A549 (cell line): ENCODE measurements at regions not wholly inside any gene's neighbourhood (a gene's known extent, or its start where the extent isn't known, plus 50 kb on each side); places are given as distances from the start of the nearest gene placed in this dataset.

Source experiments
- ATAC-seq, 2 experiments: fragments of 200-7000 bp in 1 of 2; fragments of >200 bp in 1 of 2; cut with Nextera tagmentation in 1 of 2; cut with Tn5 transposase in 1 of 2; 3 replicates each; pipeline versions ENCODE4 v1.8.0 to v1.9.1; 2018 to 2020; ENCODE audit warnings: mild to moderate bottlenecking in 1 of 2, moderate library complexity in 1 of 2
- CTCF ChIA-PET: fragments of 300-600 bp; sonication (Branson Sonifier 250); formaldehyde crosslinking; extraction: SDS; loops from one replicate; lab custom pipeline; 2021; ENCODE audit warnings: antibody characterized with exemption, inconsistent platforms; lab: Yijun Ruan, JAX
- POLR2A ChIA-PET: fragments of 350-600 bp; formaldehyde crosslinking; extraction: SDS; loops from one replicate; lab custom pipeline; 2021; ENCODE audit warnings: antibody characterized with exemption, inconsistent platforms; lab: Yijun Ruan, JAX
- DNase-seq, 2 experiments: peaks; one replicate each; pipeline versions ENCODE4 v3.0.0 to v3.0.0-alpha.2; 2011 to 2016; ENCODE audit warnings: low read depth in 1 of 2, low spot score in 1 of 2
- FAIRE-seq: peaks from 2 replicates; lab custom pipeline; 2011; peaks lifted over from hg19 to GRCh38; lab: Jason Lieb, UNC
- H3K27ac ChIP-seq, 2 experiments: fragments of >200 bp; sonication (Bioruptor Twin); formaldehyde crosslinking; 3 replicates each; pipeline ENCODE4 v1.5.1; 2016 to 2017
- H3K4me1 ChIP-seq: fragments of >200 bp; sonication (Bioruptor Twin); formaldehyde crosslinking; 3 replicates; pipeline ENCODE4 v1.6.1; 2016
- H3K4me2 ChIP-seq: fragments of >200 bp; sonication (Bioruptor Twin); formaldehyde crosslinking; 3 replicates; pipeline ENCODE4 v1.6.1; 2016
- H3K4me3 ChIP-seq: fragments of >200 bp; sonication (Bioruptor Twin); formaldehyde crosslinking; 3 replicates; pipeline ENCODE4 v1.5.1; 2016
- H3K9me3 ChIP-seq: fragments of >200 bp; sonication (Bioruptor Twin); formaldehyde crosslinking; 3 replicates; pipeline ENCODE4 v1.6.1; 2016
- CBX2 ChIP-seq: fragments of 200-600 bp; sonication (generic); IDR thresholded peaks from 2 replicates; pipeline ENCODE4 v1.6.1; 2016; ENCODE audit warnings: low read depth, mild to moderate bottlenecking, borderline replicate concordance
- EHMT2 ChIP-seq: fragments of 200-600 bp; sonication (generic); IDR thresholded peaks from 2 replicates; pipeline ENCODE4 v1.6.1; 2016; ENCODE audit warnings: antibody characterized with exemption, low read depth, mild to moderate bottlenecking, moderate library complexity
- ESRRA ChIP-seq: fragments of 150-350 bp; IDR thresholded peaks from 2 replicates; pipeline ENCODE4 v1.6.1; 2014; ENCODE audit warnings: mild to moderate bottlenecking, low read length, borderline replicate concordance
- FOXS1 ChIP-seq: fragments of 250-450 bp; sonication (Bioruptor Pico); IDR thresholded peaks from 2 replicates; pipeline ENCODE4 v1.5.0; 2020; ENCODE audit warnings: mild to moderate bottlenecking, moderate library complexity
- HDAC2 ChIP-seq: fragments of 200-600 bp; sonication (generic); IDR thresholded peaks from 2 replicates; pipeline ENCODE4 v1.6.1; 2016
- HOXA7 ChIP-seq: fragments of 250-450 bp; sonication (Bioruptor Pico); IDR thresholded peaks from 2 replicates; pipeline ENCODE4 v1.5.0; 2020; ENCODE audit warnings: mild to moderate bottlenecking, moderate library complexity
- HOXB5 ChIP-seq: fragments of 250-450 bp; sonication (Bioruptor Pico); IDR thresholded peaks from 2 replicates; pipeline ENCODE4 v1.5.0; 2020; ENCODE audit warnings: mild to moderate bottlenecking, moderate library complexity
- JUNB ChIP-seq: fragments of >200 bp; sonication (Bioruptor Twin); formaldehyde crosslinking; IDR thresholded peaks from 2 replicates; pipeline ENCODE4 v1.6.1; 2016
- MAFK ChIP-seq: fragments of 450-650 bp; IDR thresholded peaks from 2 replicates; pipeline ENCODE4 v1.6.1; 2014; ENCODE audit not compliant: partially characterized antibody
- MYC ChIP-seq: IDR thresholded peaks from 2 replicates; pipeline ENCODE4 v1.6.1; 2012; ENCODE audit warnings: mild to moderate bottlenecking, inconsistent platforms, low read length, improper control_type of control experiment, borderline replicate concordance
- NFE2L2 ChIP-seq: fragments of 150-350 bp; conservative IDR thresholded peaks from 2 replicates; pipeline ENCODE4 v1.6.1; 2014; ENCODE audit warnings: low read length
- POLR2A ChIP-seq: IDR thresholded peaks from 2 replicates; pipeline ENCODE4 v1.6.1; 2012; ENCODE audit warnings: mild to moderate bottlenecking, low read length
- RAD21 ChIP-seq, 2 experiments: fragments of >200 bp in 1 of 2; sonication (Bioruptor Twin) in 1 of 2; formaldehyde crosslinking in 1 of 2; IDR thresholded peaks in 1 of 2; conservative IDR thresholded peaks in 1 of 2; 2 replicates in 1 of 2; 3 replicates in 1 of 2; pipeline ENCODE4 v1.6.1; 2012 to 2018; ENCODE audit warnings: inconsistent platforms in 1 of 2
- RARB ChIP-seq: fragments of 250-450 bp; sonication (Bioruptor Pico); IDR thresholded peaks from 2 replicates; pipeline ENCODE4 v1.8.0; 2021; ENCODE audit warnings: mild to moderate bottlenecking, moderate library complexity
- RCOR1 ChIP-seq: fragments of 150-350 bp; IDR thresholded peaks from 2 replicates; pipeline ENCODE4 v1.6.1; 2014; ENCODE audit warnings: antibody characterized with exemption, low read length, low read depth
- RFX5 ChIP-seq: fragments of 450-650 bp; IDR thresholded peaks from 2 replicates; pipeline ENCODE4 v1.7.1; 2014; ENCODE audit warnings: antibody characterized with exemption, mild to moderate bottlenecking, moderate library complexity
- TP53 ChIP-seq: fragments of 250-450 bp; sonication (Bioruptor Pico); IDR thresholded peaks from 2 replicates; pipeline ENCODE4 v1.5.0; 2021; ENCODE audit warnings: mild to moderate bottlenecking, moderate library complexity
- WGBS: methylation state at CpG from one replicate; pipeline ENCODE4 v1.1.6; 2017; ENCODE audit errors: missing lambda C conversion rate; 5-methylcytosine and 5-hydroxymethylcytosine counted together
- TF ChIP-seq, protein P1 (sequence below): fragments of 200-600 bp; sonication (generic); IDR thresholded peaks from 2 replicates; pipeline ENCODE4 v1.6.1; 2016; ENCODE audit warnings: antibody characterized with exemption, mild to moderate bottlenecking, moderate library complexity
- TF ChIP-seq, protein P2 (sequence below): IDR thresholded peaks from 2 replicates; pipeline ENCODE4 v1.6.1; 2012
- TF ChIP-seq, protein P3 (sequence below): fragments of >200 bp; sonication (Bioruptor Twin); formaldehyde crosslinking; IDR thresholded peaks from 2 replicates; pipeline ENCODE4 v1.6.1; 2016
- TF ChIP-seq, protein P4 (sequence below): fragments of 250-450 bp; sonication (Bioruptor Pico); IDR thresholded peaks from 2 replicates; pipeline ENCODE4 v1.5.0; 2021; ENCODE audit warnings: mild to moderate bottlenecking, moderate library complexity, borderline replicate concordance
- TF ChIP-seq, protein P5 (sequence below): fragments of 250-450 bp; sonication (Bioruptor Pico); IDR thresholded peaks from 2 replicates; pipeline ENCODE4 v1.5.0; 2020; ENCODE audit warnings: low read depth, mild to moderate bottlenecking, moderate library complexity

DNA sequence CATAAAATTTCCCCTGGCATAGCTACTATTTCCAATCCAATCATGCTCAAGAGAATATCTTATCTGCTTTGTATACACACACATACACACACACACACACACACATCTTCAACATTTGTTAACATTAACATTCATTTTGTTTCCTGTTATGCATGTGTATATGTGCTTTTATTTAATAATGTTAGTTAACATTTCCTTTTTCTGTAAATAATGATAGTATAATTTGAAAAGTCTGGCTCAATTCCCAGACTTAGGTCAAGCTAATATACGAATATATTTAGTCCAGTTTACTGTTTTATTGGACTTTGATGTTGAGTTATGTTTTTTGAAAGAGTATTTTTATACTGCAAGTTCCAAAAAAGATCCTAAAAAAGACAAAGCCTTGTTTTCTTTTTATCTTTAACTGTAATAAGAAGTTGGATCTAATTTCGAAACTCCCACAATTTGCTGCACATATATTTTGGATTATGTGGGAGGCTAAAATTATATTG lies 1072.4 kb downstream of the EFNB2 start:
- H3K4me2 ChIP-seq, result no peak overlapping the region
- FAIRE-seq, result no peak
- 25% methylated on average over 2 of the region's 2 CpGs for WGBS
- no peak for DNase-seq
- ChIA-PET POLR2A (no interaction called here), CTCF (no interaction called here)
- no peaks in the 10 kb centered on the region for H3K4me1 ChIP-seq
- no peak overlapping the region for H3K4me3 ChIP-seq
- no peak for TF ChIP-seq RAD21 (conservative IDR thresholded peaks at IDR 0.05 in 1 of 2, IDR thresholded peaks at IDR 0.05 in 1 of 2)
- TF ChIP-seq FOXS1, result no peak
- TF ChIP-seq EHMT2, result no peak
- no peak for TF ChIP-seq POLR2A
- no peak for TF ChIP-seq JUNB
- no peak for TF ChIP-seq MYC
- no peak for TF ChIP-seq HOXB5
- no peaks in the 10 kb centered on the region for H3K9me3 ChIP-seq
- H3K27ac ChIP-seq, result no peak overlapping the region
- ATAC-seq, result no peak

DNA sequence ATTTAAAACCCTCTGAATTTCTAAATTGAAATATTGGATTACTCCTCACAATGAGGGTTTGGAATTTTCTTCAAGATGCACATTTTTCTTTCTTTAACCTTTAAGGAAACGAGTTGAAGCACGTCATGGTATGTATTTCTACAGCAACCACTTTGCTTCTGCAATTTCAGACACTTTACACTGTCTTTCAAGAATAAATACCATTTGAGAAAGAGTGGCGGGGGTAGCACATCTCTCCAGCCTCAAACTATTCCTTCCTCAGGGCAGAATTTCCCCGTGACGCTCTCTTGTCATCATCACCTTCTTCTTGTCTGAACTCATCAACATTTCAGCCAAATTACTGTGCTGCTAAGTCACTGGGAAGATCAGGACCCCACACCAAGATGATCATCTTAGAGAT lies 1073.4 kb downstream of the EFNB2 start:
- no peak overlapping the region for H3K4me2 ChIP-seq
- 33% methylated on average over 5 of the region's 5 CpGs for WGBS
- ChIA-PET POLR2A (no interaction called here), CTCF (no interaction called here)
- ATAC-seq (no peak), FAIRE-seq (no peak), DNase-seq (no peak)
- no peaks in the 10 kb centered on the region for H3K9me3 ChIP-seq
- no peak for TF ChIP-seq HDAC2
- no peaks in the 10 kb centered on the region for H3K4me1 ChIP-seq
- H3K4me3 ChIP-seq, result no peak overlapping the region
- no peak overlapping the region for H3K27ac ChIP-seq

DNA sequence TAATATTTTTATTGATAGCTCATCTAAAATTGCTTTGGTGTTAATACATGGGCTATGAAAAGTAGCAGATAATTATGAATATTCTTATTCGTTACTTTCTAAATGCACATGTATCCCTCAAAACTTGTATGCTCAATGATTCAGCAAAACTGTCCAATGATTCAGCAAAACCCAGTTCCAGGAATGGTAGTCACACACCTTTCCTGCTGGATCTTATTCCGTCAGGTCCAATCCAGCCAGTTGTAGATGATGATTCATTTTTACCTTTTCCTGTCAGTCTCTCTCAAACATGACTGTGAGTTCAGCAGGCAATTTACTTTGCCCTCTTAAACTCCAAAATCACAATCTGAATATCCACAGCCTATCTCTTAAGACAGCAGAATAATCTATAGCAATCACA lies 1082.6 kb downstream of the EFNB2 start:
- ChIA-PET CTCF (no interaction called here), POLR2A (no interaction called here)
- TF ChIP-seq MAFK, result peak; percentile 39
- TF ChIP-seq NFE2L2, result peak; percentile 64; the same call in 1 of the 2 replicates
- TF ChIP-seq CBX2, result no peak
- TF ChIP-seq FOXS1, result no peak
- Histone ChIP-seq H3K4me1 (no peaks in the 10 kb centered on the region), H3K27ac (no peak overlapping the region), H3K4me3 (no peak overlapping the region), H3K9me3 (no peaks in the 10 kb centered on the region), H3K4me2 (no peak overlapping the region)
- DNase-seq, result peak in 1 of 2 experiments; percentile 21
- no peak for FAIRE-seq
- WGBS, result 64% methylated on average over 2 of the region's 2 CpGs
- no peak for ATAC-seq

DNA sequence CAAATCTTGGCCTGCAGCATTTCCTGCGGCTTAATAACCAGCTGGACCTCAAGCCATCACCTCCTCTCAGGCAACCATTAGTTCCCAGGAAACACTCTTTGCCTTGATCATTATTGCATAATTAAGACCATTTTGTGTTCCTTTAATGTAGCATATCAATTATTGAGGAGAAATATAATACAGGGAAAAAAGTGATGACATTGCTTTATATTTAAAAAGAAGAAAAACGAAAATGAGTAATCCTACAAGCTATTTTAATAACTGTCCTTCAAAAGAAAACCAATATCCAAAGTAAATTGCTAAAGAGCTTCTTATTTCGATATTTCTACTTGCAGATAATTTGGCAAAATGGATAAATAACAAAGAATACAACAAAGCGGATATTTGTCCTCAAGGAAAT lies 1084.7 kb downstream of the EFNB2 start:
- H3K4me3 ChIP-seq, result no peak overlapping the region
- FAIRE-seq, result no peak
- no peak overlapping the region for H3K4me2 ChIP-seq
- ATAC-seq, result no peak
- WGBS, result 30% methylated on average over 4 of the region's 4 CpGs
- DNase-seq, result no peak
- H3K27ac ChIP-seq, result no peak overlapping the region
- H3K4me1 ChIP-seq, result 0 out of 3 replicates have a peak, but pooled peaks cover 1% of the 10 kb centered on the region
- no peaks in the 10 kb centered on the region for H3K9me3 ChIP-seq
- CTCF ChIA-PET, result no interaction called here
- POLR2A ChIA-PET, result no interaction called here
- TF ChIP-seq MAFK, result peak; percentile 65
- TF ChIP-seq, protein P1, sequence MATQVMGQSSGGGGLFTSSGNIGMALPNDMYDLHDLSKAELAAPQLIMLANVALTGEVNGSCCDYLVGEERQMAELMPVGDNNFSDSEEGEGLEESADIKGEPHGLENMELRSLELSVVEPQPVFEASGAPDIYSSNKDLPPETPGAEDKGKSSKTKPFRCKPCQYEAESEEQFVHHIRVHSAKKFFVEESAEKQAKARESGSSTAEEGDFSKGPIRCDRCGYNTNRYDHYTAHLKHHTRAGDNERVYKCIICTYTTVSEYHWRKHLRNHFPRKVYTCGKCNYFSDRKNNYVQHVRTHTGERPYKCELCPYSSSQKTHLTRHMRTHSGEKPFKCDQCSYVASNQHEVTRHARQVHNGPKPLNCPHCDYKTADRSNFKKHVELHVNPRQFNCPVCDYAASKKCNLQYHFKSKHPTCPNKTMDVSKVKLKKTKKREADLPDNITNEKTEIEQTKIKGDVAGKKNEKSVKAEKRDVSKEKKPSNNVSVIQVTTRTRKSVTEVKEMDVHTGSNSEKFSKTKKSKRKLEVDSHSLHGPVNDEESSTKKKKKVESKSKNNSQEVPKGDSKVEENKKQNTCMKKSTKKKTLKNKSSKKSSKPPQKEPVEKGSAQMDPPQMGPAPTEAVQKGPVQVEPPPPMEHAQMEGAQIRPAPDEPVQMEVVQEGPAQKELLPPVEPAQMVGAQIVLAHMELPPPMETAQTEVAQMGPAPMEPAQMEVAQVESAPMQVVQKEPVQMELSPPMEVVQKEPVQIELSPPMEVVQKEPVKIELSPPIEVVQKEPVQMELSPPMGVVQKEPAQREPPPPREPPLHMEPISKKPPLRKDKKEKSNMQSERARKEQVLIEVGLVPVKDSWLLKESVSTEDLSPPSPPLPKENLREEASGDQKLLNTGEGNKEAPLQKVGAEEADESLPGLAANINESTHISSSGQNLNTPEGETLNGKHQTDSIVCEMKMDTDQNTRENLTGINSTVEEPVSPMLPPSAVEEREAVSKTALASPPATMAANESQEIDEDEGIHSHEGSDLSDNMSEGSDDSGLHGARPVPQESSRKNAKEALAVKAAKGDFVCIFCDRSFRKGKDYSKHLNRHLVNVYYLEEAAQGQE, result no peak

DNA sequence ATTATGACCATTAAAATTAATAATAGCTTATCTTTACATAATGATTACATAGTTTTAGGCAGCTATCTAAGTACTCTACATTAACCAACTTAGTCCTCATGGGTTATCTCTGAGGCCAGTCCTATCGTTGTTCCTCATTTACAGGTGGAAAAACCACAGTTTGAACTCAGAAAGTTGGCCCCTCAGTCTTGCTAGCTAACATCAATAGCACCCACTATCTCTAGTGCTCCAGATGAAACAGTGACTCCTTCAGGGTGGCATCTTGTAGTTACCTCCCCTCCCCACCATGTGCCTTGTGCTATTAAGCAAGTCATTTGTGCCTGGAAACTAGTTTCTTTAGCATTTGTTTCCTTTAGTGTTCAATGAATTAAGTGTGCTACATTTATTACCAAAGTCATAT lies 1086.7 kb downstream of the EFNB2 start:
- no peak overlapping the region for H3K4me2 ChIP-seq
- WGBS, result 18% methylated on average over 1 of the region's 1 CpG
- H3K4me3 ChIP-seq, result no peak overlapping the region
- H3K9me3 ChIP-seq, result no peaks in the 10 kb centered on the region
- FAIRE-seq (no peak), ATAC-seq (no peak), DNase-seq (no peak)
- H3K27ac ChIP-seq, result no peak overlapping the region
- peaks cover 4% of the 10 kb centered on the region; the same call in 1 of the 3 replicates for H3K4me1 ChIP-seq
- ChIA-PET POLR2A (no interaction called here), CTCF (no interaction called here)
- TF ChIP-seq RFX5 (no peak), RARB (no peak), TP53 (no peak), RCOR1 (no peak), HOXA7 (no peak), ESRRA (no peak)
- TF ChIP-seq, protein P2, sequence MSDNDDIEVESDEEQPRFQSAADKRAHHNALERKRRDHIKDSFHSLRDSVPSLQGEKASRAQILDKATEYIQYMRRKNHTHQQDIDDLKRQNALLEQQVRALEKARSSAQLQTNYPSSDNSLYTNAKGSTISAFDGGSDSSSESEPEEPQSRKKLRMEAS, result no peak
- TF ChIP-seq, protein P3, sequence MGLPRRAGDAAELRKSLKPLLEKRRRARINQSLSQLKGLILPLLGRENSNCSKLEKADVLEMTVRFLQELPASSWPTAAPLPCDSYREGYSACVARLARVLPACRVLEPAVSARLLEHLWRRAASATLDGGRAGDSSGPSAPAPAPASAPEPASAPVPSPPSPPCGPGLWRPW, result no peak
- TF ChIP-seq, protein P4, sequence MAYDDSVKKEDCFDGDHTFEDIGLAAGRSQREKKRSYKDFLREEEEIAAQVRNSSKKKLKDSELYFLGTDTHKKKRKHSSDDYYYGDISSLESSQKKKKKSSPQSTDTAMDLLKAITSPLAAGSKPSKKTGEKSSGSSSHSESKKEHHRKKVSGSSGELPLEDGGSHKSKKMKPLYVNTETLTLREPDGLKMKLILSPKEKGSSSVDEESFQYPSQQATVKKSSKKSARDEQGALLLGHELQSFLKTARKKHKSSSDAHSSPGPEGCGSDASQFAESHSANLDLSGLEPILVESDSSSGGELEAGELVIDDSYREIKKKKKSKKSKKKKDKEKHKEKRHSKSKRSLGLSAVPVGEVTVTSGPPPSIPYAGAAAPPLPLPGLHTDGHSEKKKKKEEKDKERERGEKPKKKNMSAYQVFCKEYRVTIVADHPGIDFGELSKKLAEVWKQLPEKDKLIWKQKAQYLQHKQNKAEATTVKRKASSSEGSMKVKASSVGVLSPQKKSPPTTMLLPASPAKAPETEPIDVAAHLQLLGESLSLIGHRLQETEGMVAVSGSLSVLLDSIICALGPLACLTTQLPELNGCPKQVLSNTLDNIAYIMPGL (CRISPR knock-in tag), result no peak
- TF ChIP-seq, protein P5, sequence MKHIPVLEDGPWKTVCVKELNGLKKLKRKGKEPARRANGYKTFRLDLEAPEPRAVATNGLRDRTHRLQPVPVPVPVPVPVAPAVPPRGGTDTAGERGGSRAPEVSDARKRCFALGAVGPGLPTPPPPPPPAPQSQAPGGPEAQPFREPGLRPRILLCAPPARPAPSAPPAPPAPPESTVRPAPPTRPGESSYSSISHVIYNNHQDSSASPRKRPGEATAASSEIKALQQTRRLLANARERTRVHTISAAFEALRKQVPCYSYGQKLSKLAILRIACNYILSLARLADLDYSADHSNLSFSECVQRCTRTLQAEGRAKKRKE (CRISPR knock-in tag), result no peak
